HepG2 (cell line): ENCODE measurements at regions not wholly inside any gene's neighbourhood (a gene's known extent, or its start where the extent isn't known, plus 50 kb on each side); places are given as distances from the start of the nearest gene placed in this dataset.

Source experiments
- ATAC-seq: fragments of 200-7000 bp; cut with Tn5 transposase; 3 replicates; pipeline ENCODE4 v1.9.1; 2020; ENCODE audit warnings: mild to moderate bottlenecking, moderate library complexity
- BruUV-seq: library from RNA; stranded (reverse); fragments of 400-500 nt; replicated peaks from 2 replicates; lab custom pipeline; 2021; lab: Mats Ljungman, UMichigan
- CTCF ChIA-PET: fragments of 300-600 bp; formaldehyde crosslinking; extraction: SDS; loops from one replicate; lab custom pipeline; 2021; ENCODE audit warnings: low total read pairs, inconsistent platforms, low intra/inter-chr PET ratio; lab: Yijun Ruan, JAX
- POLR2A ChIA-PET: fragments of 350-600 bp; sonication (Branson Sonifier 250); formaldehyde crosslinking; loops from one replicate; lab custom pipeline; 2020; ENCODE audit warnings: antibody characterized with exemption, inconsistent platforms; lab: Yijun Ruan, JAX
- DNase-seq: peaks from one replicate; pipeline ENCODE4 v3.0.0-alpha.2; 2015; ENCODE audit warnings: low spot score
- FAIRE-seq: peaks from 3 replicates; lab custom pipeline; 2011; peaks lifted over from hg19 to GRCh38; lab: Jason Lieb, UNC
- H2AFZ ChIP-seq: one replicate; pipeline ENCODE4 v1.6.1; 2011; ENCODE audit warnings: low read length, inconsistent platforms
- H3K27ac ChIP-seq: fragments of 300-600 bp; 3 replicates; pipeline ENCODE4 v1.8.0; 2011; ENCODE audit warnings: mixed run types, mild to moderate bottlenecking, mixed read lengths, low read length, inconsistent platforms; ENCODE audit not compliant: insufficient read depth; ENCODE audit errors: extremely low read length
- H3K27me3 ChIP-seq, 2 experiments: fragments of 200-600 bp in 1 of 2; 2 replicates in 1 of 2; 3 replicates in 1 of 2; pipeline versions ENCODE4 v1.6.0 to v1.8.0; 2011; ENCODE audit warnings: low read length in 2 of 2, mild to moderate bottlenecking in 2 of 2, moderate library complexity in 2 of 2, inconsistent platforms in 1 of 2; ENCODE audit not compliant: insufficient read depth in 2 of 2, control insufficient read depth in 1 of 2
- H3K36me3 ChIP-seq, 2 experiments: fragments of 200-600 bp in 1 of 2; replicated peaks in 1 of 2; 2 replicates in 1 of 2; 3 replicates in 1 of 2; pipeline versions ENCODE4 v1.5.1 to v1.8.0; 2011; ENCODE audit warnings: low read length in 2 of 2, inconsistent platforms in 1 of 2; ENCODE audit not compliant: insufficient read depth in 2 of 2, control insufficient read depth in 1 of 2
- H3K4me1 ChIP-seq: 2 replicates; pipeline ENCODE4 v1.5.1; 2012; ENCODE audit warnings: low read length, inconsistent platforms; ENCODE audit not compliant: insufficient read depth
- H3K4me2 ChIP-seq: 2 replicates; pipeline ENCODE4 v1.6.0; 2011; ENCODE audit warnings: low read depth, low read length, inconsistent platforms
- H3K4me3 ChIP-seq, 3 experiments: fragments of 200-600 bp in 1 of 3; sonication (generic), shearing (Covaris generic) in 1 of 3; replicated peaks in 1 of 3; 2 replicates each; pipeline ENCODE4 v1.5.1; 2011 to 2016; ENCODE audit warnings: low read length in 3 of 3, inconsistent platforms in 2 of 3, low read depth in 2 of 3, mild to moderate bottlenecking in 2 of 3, control low read depth in 1 of 3, mixed read lengths in 1 of 3; ENCODE audit not compliant: insufficient read depth in 1 of 3
- H3K79me2 ChIP-seq: one replicate; pipeline ENCODE4 v1.6.1; 2011; ENCODE audit warnings: low read length, inconsistent platforms; ENCODE audit not compliant: insufficient read depth
- H3K9ac ChIP-seq: 2 replicates; pipeline ENCODE4 v1.6.0; 2011; ENCODE audit warnings: mild to moderate bottlenecking, low read depth, low read length, inconsistent platforms; ENCODE audit not compliant: insufficient read depth
- H3K9me3 ChIP-seq: 2 replicates; pipeline ENCODE4 v1.5.1; 2012; ENCODE audit warnings: mild to moderate bottlenecking, low read length
- H4K20me1 ChIP-seq: 2 replicates; pipeline ENCODE4 v1.6.0; 2011; ENCODE audit warnings: inconsistent platforms, mild to moderate bottlenecking, low read length, moderate library complexity; ENCODE audit not compliant: insufficient read depth
- ARNTL ChIP-seq: sonication (generic); formaldehyde crosslinking; IDR thresholded peaks from 2 replicates; pipeline ENCODE4 v1.4.0; 2020; ENCODE audit warnings: mild to moderate bottlenecking, missing genetic modification reagents
- ASH2L ChIP-seq: fragments of 300-600, 200-600 bp; sonication (generic); IDR thresholded peaks from 2 replicates; pipeline ENCODE4 v1.7.0; 2017; ENCODE audit warnings: low read depth, mild to moderate bottlenecking, moderate library complexity, mixed read lengths, low read length; ENCODE audit not compliant: insufficient read length
- GLMP ChIP-seq: sonication (generic); formaldehyde crosslinking; IDR thresholded peaks from 2 replicates; pipeline ENCODE4 v1.9.0; 2021; ENCODE audit warnings: missing genetic modification reagents, mild to moderate bottlenecking, borderline replicate concordance
- HOXA5 ChIP-seq: sonication (generic); formaldehyde crosslinking; IDR thresholded peaks from 2 replicates; pipeline ENCODE4 v1.4.0; 2020; ENCODE audit warnings: missing genetic modification reagents
- ISL2 ChIP-seq: sonication (generic); formaldehyde crosslinking; IDR thresholded peaks from 2 replicates; pipeline ENCODE4 v1.5.0; 2020; ENCODE audit warnings: missing genetic modification reagents
- NFIC ChIP-seq: IDR thresholded peaks from 2 replicates; pipeline ENCODE4 v1.6.1; 2012; ENCODE audit warnings: mild to moderate bottlenecking, low read length, inconsistent platforms
- PCBP1 ChIP-seq: fragments of 200-400 bp; formaldehyde crosslinking; IDR thresholded peaks from 2 replicates; pipeline ENCODE4 v1.6.1; 2017; ENCODE audit warnings: mild to moderate bottlenecking, low read depth, low read length, borderline replicate concordance
- RFX3 ChIP-seq: IDR thresholded peaks from 2 replicates; pipeline ENCODE4 v1.6.1; 2016; ENCODE audit warnings: missing biosample characterization, missing genetic modification reagents
- SCMH1 ChIP-seq: sonication (generic); formaldehyde crosslinking; IDR thresholded peaks from 2 replicates; pipeline ENCODE4 v1.9.0; 2021; ENCODE audit warnings: missing genetic modification reagents, mild to moderate bottlenecking, borderline replicate concordance
- TMF1 ChIP-seq: sonication (generic); formaldehyde crosslinking; IDR thresholded peaks from 2 replicates; pipeline ENCODE4 v1.8.1; 2022; ENCODE audit warnings: low read depth, missing genetic modification reagents
- ZBTB7B ChIP-seq: sonication (generic); formaldehyde crosslinking; IDR thresholded peaks from 2 replicates; pipeline ENCODE4 v1.4.0; 2020; ENCODE audit warnings: missing genetic modification reagents
- ZFP36L2 ChIP-seq: sonication (generic); formaldehyde crosslinking; IDR thresholded peaks from 2 replicates; pipeline ENCODE4 v1.4.0; 2020; ENCODE audit warnings: missing genetic modification reagents
- ZMYM2 ChIP-seq: sonication (generic); formaldehyde crosslinking; IDR thresholded peaks from 2 replicates; pipeline ENCODE4 v1.8.0; 2022; ENCODE audit warnings: mild to moderate bottlenecking, missing genetic modification reagents
- ZNF232 ChIP-seq: sonication (generic); formaldehyde crosslinking; IDR thresholded peaks from 2 replicates; pipeline ENCODE4 v1.4.0; 2020; ENCODE audit warnings: missing genetic modification reagents, borderline replicate concordance
- ZNF318 ChIP-seq: sonication (generic); formaldehyde crosslinking; IDR thresholded peaks from 2 replicates; pipeline ENCODE4 v1.4.0; 2020; ENCODE audit warnings: mild to moderate bottlenecking, missing genetic modification reagents
- ZNF557 ChIP-seq: sonication (generic); formaldehyde crosslinking; IDR thresholded peaks from 2 replicates; pipeline ENCODE4 v1.4.0; 2020; ENCODE audit warnings: missing genetic modification reagents
- ZNF616 ChIP-seq: sonication (generic); formaldehyde crosslinking; IDR thresholded peaks from 2 replicates; pipeline ENCODE4 v1.5.0; 2020; ENCODE audit warnings: low read depth, mild to moderate bottlenecking, missing genetic modification reagents
- ZZZ3 ChIP-seq: sonication (generic); formaldehyde crosslinking; IDR thresholded peaks from 2 replicates; pipeline ENCODE4 v1.4.0; 2020; ENCODE audit warnings: missing genetic modification reagents, mild to moderate bottlenecking, borderline replicate concordance
- WGBS: methylation state at CpG from one replicate; pipeline ENCODE4 v1.1.6; 2017; ENCODE audit warnings: low lambda C conversion rate; 5-methylcytosine and 5-hydroxymethylcytosine counted together
- in situ Hi-C: cut with HindIII; loops from 2 replicates; pipeline ENCODE4 v1.10.0; 2017; ENCODE audit warnings: low pct_unique_long_range_greater_than_20kb; ENCODE audit not compliant: extremely low pct_ligation_motif_present
- intact Hi-C: fragments of 100-400 bp; cut with micrococcal nuclease; formaldehyde crosslinking; loops from one replicate; pipeline ENCODE4 v1.10.0; 2022; ENCODE audit not compliant: unreplicated experiment

- Histone ChIP-seq H3K27me3 (no peaks in the 10 kb centered on the region), H3K27ac (no peak overlapping the region), H3K36me3 (no peaks in the 10 kb centered on the region), H3K9me3 (no peaks in the 10 kb centered on the region), H3K4me3 (no peak overlapping the region), H3K4me1 (no peaks in the 10 kb centered on the region), H3K9ac (no peak overlapping the region), H3K79me2 (no peaks in the 10 kb centered on the region), H4K20me1 (no peaks in the 10 kb centered on the region), H2AFZ (no peak overlapping the region), H3K4me2 (no peak overlapping the region)
- peak; percentile 24; the same call in 1 of the 3 replicates for ATAC-seq
- WGBS, result 4% methylated on average over 6 of the region's 6 CpGs
- ChIA-PET POLR2A (no interaction called here), CTCF (no interaction called here)
- intact Hi-C loops, result no loop called here
- FAIRE-seq, result no peak
- in situ Hi-C loops, result no loop called here
- no TSS peak for BruUV-seq
- no peak for DNase-seq
- TF ChIP-seq SCMH1 (CRISPR knock-in tag) (no peak), ZNF232 (no peak), TMF1 (CRISPR knock-in tag) (no peak), ZZZ3 (CRISPR knock-in tag) (no peak), ZMYM2 (CRISPR knock-in tag) (no peak), ARNTL (CRISPR knock-in tag) (no peak), ASH2L (no peak), RFX3 (CRISPR knock-in tag) (no peak), NFIC (no peak), ZBTB7B (CRISPR knock-in tag) (no peak), ZFP36L2 (CRISPR knock-in tag) (no peak), ZNF616 (CRISPR knock-in tag) (no peak), ISL2 (CRISPR knock-in tag) (no peak), GLMP (CRISPR knock-in tag) (no peak), ZNF557 (CRISPR knock-in tag) (no peak), PCBP1 (no peak), ZNF318 (no peak), HOXA5 (no peak)
Observed at GRCh38 chr2:210752532-210752931, 196.1 kb downstream of the CPS1 start.
